DMS153 treated with DMSO at 0.1 percent for 48 hours (cell line): ENCODE measurements at regions not wholly inside any gene's neighbourhood (a gene's known extent, or its start where the extent isn't known, plus 50 kb on each side); places are given as distances from the start of the nearest gene placed in this dataset.

Experiments
- DNase-seq: peaks from one replicate; lab custom pipeline; 2025; ENCODE audit not compliant: unreplicated experiment; lab: John Stamatoyannopoulos, UW

DNA sequence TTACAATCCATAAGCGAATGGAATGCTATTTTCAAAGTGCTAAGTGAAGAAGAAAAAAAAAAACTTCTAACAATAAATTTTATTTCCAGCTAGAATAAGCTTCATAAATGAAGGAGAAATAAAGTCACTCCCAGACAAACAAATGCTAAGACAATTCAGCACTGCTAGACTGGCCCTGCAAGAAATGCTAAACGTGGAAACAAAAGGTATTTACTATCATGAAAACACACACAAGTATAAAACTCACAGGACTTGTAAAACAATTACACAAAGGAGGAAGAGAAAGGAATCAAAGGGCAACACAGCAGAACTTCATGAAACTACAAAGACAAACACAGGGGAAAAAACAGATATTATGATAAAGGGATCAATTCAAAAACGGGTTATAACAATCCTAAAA, 85.8 kb upstream of the NELL2 start:
- DNase-seq, result no peak

DNA sequence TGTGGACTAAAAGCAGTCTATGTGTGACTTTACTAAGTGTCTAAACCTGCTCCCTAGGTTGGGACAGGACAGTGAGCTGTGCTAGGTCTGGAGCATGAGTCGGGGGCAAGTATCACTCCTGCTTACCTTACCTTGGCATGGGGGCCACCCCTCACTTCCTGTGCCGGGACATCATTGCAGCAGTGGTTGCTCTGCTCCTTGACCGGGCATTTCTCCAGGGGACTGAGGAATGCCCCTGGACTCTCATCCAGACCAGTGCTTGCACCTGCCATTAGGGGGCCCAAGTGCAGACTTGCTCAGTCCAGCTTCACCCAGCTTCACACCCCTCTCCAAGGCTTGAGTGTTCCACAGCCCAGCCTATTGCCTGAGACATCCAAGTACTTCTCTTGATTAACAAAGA, 84.7 kb upstream of the NELL2 start:
- no peak for DNase-seq

DNA sequence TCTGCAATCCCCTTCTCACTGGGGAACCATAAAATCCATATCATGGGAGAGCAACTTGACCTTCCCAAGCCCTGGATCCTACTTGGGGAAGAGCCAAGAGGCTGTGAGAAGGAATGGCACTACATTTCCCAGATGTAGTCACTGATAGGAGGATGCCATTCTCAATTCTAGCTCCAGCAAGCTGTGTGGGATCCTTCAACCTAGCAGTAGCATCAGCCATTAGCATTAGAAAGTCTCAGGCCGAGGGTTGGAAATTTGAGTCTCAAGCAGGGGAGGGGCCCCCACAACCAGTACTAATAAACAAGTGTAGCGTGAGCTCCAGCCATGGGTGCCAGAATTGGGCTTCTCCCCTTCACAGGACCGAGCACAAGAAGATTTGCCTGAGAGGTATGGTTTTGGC, 84.3 kb upstream of the NELL2 start:
- DNase-seq, result no peak

DNA sequence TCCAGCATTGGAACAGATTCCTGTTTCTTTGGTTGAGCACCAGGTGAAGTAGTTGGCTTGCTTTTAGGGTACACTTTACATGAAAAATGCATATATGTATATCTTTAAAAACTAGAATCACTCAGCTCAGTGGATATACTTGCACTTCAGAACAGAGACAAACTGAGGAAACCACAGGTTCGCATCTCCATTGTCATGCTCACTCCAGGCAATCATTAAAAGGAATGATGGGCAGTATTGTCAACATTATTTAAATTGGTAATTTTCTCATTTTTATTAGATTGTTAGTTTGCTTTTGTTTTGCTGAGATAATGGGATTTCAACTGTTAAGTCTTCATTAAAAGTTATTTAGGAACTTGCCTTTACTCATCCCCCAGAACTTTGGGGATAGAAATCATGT, 71.0 kb upstream of the NELL2 start:
- DNase-seq, result no peak

DNA sequence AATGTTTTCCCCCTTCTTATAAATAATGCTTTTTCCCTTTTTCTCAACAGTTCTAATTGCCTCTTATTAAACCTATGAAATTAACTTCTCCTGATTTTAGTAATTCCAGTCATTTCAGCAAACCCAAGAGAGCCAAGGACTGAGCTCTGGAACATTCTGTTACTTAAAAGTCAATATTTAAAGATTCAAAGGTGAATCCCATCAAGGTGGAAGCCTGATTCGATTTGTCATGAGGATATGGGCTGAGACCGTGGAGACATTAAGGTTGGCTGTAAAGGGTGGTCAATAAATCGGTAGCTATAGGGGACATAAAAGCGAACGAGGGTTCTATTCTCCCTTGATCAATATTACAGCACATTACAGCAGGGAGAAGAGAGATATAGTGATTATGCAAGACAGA, 66.6 kb upstream of the NELL2 start:
- no peak for DNase-seq

DNA sequence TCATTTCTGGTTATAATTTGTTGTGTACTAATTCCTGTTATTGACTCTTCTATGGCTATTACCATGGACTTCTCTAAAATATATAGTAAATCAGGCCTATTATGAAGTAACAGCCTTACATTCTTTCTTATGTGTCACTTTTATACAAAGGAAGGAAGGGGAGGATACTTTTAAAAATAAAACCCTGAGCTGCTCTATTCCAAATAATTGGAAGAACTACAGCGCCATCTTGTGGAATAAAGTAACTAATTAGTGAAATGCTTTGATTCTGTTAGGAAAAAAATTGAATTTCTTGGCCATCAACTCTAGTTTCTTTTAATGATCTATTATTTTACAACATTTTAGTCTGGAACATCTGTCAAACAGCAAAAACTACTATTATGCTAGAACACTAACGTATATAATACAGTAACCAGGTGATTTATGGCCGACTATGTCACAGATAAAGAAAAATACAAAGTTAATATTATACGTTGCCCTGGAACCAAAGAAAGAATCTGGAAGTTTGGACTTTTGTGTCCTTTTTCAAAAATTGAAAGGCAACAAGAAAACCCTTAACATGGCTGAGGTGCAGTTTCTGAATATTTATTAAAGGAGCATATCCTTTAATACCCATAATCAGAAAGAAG, 55.0 kb upstream of the NELL2 start:
- DNase-seq, result peak; percentile 67

DNA sequence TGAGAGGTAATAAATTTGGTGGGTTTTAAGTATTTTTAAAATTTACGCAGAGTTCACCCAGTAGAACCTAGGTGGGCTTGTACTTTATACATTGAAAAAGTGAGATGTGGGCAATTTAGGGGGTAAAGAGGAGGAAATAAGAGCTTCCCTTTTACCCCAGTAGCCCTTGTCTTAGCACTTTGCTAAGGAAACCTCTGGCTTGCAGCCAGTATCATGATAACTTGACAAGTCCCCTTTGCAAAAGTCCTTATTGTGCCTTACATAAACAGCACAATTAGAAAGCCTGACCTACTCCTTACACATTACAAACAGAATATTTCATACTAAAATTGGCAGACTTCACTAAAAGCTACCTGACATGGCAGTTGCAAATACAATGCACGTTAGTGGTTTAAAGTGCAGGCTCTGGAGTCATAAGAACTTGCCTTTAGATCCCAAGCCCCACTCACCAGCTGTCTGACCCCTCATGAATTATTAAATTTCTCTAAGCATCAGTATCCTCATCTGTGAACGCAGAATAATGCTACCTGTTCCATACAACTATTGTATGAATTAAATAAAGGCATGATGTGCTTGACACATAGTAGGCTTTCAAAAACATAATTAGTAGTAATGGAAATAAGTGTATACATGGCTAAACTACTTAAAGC, 53.2 kb upstream of the NELL2 start:
- no peak for DNase-seq
